ENCODE measurements at regions not wholly inside any gene's neighbourhood (a gene's known extent, or its start where the extent isn't known, plus 50 kb on each side); places are given as distances from the start of the nearest gene placed in this dataset.

DNA sequence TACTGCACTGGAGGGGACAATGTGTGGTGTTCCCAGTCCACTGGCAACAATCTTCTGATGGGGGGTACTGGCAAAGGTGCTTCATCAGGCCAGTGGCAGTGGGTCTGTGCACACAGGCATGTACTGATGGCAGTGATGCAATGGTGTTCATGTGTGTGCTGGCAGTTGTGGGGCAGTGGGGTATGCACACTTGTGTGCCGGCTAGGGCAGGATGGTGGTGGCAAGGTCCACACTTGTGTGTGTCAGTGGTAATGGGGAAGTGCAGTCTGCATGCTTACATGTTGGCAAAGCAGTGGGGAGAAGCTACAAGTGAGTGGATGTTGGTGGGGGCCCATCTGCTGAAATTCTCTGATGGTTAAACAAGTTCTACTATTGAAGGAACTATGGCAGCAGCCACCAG lies 504.6 kb upstream of the ZNF462 start:
- no peak for FAIRE-seq

DNA sequence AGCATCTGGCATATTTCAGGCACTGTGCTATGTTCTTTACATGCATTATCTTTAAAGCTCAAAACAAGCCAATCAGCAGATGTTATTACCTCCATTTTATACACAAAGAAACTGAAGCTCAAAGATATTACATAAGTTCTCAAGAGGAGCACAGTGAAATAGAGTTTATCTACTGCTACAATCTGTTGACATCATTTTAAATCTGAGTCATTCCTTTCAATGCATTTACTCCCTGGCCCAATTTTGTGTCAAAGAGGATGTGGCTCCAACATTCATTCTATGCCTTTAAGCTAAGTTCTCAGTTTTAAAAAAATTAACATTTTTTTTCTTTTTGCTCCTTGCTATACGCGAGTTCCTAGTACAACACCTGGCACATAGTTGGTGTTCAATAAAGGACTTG lies 486.3 kb upstream of the ZNF462 start:
- FAIRE-seq: no peak

DNA sequence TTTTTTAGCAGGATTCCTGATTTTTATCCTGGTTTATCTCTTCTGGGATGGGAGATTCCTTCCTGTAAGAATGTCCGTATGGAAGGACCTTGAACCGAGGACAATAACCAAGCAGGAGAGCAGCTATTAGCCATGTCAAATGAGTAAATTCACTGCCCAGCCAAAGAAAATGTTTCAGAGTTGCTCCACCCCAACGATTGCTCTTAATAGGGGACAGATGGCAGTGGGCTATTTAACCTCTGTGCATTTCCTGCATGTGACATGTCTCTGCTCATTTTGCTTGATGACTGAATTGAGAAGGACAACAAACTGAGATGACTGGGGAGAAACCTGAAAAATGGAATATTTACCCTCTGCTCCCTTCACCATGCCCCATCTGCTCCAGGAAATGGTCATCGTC lies 479.9 kb upstream of the ZNF462 start:
- no peak for FAIRE-seq

DNA sequence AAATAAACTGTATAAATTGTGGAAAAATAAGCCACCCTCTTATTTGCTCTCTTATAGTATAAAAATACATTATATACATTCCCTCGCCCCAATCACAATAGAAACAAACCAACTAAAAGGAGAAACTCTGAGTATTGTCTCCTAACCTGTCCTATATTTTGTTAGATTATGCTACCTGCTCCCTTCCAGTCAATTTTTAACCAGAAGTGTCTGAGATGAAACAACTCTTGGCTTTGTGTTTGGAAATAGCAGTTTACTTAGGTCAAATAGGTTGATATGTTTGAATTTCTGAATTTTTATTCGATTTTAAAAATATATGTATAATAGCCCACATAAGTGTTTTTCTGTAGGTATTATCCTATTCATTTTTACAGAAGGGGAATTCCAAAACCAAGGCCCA lies 475.0 kb upstream of the ZNF462 start:
- FAIRE-seq: no peak

DNA sequence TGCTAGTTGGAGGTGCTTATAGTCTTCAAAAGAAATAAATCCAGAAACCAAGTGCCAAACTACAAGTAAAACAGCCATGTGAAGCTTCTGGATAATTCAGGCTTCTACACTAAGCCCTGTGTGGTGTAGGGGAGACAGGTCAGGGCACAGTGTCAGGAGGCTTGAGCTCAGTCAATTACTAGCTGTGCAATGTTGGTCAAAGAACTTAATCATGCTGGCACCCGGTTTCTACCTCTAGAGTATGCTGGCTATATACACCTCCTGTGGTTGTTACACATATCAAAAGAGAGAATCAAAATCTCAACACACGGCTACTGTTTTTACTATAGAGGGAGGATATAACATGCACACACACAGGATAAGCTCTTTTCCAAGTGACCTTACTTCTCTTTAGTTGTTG lies 469.7 kb upstream of the ZNF462 start:
- no peak for FAIRE-seq

DNA sequence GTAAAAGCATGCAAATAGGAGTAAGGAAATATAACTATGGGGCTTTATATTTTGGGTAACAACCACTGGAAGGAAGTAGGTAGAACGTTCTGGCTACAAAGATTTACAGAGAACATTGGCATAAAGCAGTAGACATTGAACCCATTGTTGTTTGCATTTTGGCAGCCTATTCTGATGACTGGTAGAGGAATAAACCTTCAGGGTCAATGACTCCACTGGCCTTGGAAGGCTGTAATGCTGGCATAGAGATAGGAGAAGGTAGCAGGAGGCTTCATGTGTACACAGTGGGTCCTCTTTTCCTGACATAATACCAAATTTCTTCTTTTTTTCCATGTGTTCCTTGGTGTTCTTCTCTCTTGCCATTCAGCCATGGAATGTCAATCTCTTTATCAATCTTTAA lies 462.8 kb upstream of the ZNF462 start:
- no peak for FAIRE-seq

DNA sequence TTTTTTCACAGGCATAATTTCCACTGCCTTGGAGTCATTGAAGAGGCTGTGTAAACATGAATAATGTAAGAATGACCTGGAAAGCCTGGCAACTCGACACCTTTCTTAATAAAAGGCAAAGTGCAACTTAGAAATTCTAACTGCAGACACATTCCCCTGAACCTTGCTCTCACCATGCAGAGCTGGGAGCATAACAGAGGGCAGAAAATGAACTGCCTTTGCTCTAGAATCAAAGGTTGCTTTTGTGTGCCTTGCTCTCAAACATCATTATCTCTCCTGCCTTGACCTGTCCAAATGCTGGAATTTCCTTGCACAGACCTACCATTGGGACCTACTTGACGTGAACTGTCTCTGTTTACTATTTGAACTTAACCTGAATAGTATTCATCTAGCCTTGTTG lies 462.0 kb upstream of the ZNF462 start:
- FAIRE-seq: no peak

DNA sequence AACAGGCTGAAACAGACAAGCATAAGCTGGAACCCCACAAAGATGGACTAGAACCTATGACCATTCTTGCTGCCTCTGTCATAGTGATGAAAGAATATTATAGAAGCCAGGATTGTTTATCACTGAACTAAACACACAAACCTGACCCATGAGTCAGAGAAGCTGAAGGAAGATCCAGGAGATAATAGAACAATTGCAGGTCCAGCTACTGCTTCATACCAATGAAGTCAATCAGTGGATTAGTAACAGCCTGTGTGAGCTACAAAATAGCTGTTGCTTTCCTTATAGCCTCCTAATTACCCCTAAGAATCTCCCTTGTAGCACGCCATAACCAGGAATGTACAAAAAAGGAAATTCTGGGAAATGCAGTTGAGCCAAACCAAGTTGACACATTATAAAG lies 459.9 kb upstream of the ZNF462 start:
- FAIRE-seq: no peak

DNA sequence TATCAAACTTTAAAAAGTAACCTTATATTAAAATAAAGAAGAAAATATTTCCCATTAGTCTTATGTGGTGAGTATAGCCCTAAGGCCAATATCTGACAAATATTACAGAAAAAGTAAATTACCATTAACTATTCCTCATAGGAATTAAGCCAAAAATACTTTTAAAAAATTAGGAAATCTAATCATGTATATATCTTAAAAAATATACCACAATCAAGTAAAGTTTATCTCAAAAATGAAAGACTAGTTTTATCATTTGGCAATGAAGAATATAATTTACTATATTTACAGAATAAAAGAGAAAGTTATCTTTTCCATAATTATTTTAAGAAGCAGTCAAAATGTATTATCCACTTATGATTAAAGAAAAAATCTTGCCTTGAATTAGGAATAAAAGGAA lies 458.8 kb upstream of the ZNF462 start:
- no peak for FAIRE-seq

DNA sequence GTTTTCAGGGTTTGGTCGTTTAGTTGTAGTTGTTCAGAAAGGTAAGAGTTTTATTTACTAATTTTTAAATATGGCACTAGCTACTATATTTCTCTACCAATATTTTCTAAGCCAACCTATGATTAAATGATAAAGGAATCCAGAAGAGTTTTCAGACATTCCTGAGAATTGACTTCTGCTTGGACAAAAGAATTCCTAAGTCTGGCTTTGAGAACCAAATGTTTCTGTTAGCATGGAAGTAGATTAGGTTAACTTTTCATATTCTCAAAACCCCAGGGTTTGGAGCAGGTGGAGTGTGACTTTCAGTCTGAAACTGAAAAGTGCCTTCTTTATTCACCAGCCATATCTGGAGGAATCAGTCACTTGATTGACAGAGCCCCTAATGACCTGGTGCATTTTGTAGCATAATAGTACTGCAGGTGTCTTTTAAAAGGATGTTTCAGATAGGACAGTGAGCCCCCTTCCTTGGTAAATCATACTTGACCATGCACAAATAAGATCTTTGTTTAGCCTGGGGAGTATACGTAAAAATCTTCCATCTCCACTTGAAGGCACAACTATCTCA lies 457.0 kb upstream of the ZNF462 start:
- no peak for FAIRE-seq

DNA sequence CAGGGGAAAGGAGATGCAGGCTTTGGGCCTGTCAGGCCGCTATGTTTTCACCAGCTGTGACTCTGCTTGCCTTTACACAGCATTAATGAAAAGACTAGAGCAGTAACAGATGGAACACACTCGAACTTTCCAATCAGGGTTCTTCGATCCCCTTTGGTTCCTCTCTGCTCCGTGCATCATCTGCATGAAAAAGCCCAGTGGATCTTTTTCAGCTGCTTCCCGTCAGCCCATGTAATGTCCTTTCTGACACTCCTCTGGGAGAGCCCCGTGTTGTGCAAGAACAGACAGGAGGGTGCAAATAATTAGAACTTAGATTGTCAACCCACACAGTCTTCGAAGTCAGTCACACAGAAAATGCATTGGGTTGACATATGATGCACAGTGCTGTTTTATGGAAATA lies 448.9 kb upstream of the ZNF462 start:
- no peak for FAIRE-seq

DNA sequence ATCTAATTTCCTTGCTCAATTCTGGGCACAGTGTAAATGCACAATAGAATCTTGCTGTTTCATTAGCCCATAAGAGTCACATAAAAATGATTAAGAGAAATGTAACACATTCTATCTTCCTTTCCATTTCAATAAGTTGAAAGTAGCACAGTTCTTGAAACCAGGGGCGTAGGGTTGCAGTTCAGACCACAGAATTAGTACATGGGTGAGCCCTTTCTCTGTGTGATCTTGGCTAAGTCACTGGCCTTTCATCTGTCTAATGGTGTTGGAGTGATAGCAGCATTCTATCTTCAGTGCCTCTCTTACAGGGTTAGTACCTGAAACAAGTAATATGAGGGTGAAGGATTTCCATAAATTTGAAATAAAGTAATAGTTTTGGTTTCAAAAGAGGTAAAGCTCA lies 445.3 kb upstream of the ZNF462 start:
- FAIRE-seq: no peak

DNA sequence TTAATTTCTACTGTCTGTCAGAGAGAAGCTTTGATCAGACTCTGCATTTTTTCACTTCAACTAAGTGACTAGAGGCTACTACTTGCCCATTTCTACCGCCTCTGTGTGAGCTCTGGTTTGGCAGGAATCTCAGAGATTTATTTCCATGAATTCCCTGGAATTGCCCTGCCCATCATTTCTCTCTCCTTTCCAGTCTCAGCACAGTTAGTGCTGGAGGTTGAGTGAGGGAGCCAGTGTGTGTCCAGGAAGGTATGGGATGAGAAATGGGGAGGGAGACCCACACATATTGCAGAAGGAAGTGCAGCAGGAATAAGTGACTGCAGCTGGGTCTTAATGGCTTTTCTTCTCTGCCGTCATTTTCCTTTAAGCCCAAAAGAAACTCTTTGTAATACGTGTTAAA lies 443.1 kb upstream of the ZNF462 start:
- FAIRE-seq: no peak

DNA sequence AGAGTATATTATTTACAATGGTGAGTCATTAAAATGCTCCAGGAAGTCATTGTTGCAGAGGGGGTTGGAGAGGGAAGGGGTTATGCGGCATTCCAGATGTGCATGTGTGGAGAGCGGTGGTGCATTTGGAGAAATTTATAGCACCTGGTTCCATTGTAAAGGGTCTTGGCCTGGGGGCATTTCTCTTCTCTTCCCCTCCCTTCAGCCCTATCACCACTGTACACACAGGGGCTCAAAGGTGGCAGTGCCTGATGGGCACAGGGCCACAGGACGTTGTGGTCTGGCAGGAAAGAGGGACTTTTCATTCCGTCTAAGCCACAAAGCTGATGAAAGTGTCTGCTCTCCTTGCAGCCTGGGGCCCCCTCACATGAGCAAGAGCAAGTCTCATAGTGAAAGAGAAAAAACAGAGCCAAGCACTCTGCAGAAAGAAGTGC lies 442.4 kb upstream of the ZNF462 start:
- FAIRE-seq: no peak

DNA sequence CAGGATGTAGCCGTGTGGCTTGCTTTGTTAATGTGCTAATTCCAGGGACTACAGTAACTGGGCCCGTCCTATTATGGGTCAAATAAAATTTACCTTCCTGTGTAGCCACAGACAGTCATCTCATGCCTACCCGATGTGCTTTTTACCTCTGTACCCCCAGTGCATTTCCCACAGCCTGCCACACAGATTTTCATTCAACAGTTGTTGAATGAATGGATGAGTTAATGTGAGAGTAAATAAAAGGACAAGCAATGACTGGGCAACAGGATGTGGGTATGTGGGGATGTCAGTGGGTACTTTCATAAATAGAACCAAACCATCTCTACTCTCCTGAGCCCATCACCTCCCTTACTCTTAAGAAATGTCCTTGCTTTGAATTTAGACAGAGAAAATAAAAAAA lies 441.2 kb upstream of the ZNF462 start:
- no peak for FAIRE-seq

DNA sequence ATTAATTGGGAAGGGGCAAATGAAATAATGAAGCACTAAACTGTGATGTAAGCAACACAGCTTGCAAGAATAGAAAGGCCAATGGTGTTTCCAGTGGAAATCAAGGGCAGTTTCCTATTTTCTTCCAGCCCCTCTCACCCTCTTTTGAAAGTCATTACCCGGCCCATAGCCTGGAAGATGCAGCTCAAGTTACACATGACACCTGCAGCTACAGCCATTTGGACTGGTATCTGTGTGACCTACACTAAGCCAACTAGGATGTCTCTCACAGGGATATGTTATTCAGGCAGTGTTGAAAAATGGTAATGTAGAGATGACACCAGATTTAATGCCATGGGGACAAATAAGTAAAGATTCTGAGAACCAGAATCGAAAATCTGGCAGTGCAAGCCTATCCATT lies 439.4 kb upstream of the ZNF462 start:
- no peak for FAIRE-seq

DNA sequence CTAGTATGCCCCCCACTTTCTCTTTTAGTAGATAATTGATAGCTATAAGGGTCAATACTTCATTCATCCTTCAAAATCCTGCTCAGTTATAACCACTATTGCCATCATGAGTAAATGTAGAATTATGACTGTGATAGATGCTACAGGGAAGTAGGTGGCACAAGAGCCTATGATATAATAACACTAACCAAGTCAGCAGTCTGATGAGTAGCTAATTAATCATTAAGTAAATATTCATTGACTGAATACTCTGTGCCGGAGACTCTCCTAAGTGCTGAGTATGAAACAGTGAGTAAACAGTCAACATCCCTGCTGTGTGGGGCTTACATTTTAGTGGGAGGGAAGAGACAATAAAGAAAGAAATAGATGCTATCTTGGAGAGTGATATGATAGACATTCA lies 430.3 kb upstream of the ZNF462 start:
- no peak for FAIRE-seq

DNA sequence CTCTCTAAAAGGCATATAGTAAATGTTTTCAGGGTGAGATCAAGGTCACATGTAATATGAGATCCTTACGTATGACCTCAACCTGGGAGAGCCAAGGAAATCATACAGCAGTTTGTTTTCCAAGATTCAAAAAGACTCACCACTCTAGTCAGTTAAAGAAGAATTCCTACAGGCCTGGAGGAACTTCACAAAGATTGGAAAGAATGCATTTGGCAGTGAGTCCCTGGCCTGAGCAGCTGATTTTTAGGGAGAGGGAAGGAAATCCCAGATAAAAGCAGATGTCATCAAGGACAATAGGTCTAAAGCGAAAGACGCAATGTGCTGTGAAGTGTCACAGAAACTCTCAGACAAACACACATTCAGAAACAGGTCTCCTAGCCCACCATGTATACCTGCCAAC lies 424.0 kb upstream of the ZNF462 start:
- no peak for FAIRE-seq

DNA sequence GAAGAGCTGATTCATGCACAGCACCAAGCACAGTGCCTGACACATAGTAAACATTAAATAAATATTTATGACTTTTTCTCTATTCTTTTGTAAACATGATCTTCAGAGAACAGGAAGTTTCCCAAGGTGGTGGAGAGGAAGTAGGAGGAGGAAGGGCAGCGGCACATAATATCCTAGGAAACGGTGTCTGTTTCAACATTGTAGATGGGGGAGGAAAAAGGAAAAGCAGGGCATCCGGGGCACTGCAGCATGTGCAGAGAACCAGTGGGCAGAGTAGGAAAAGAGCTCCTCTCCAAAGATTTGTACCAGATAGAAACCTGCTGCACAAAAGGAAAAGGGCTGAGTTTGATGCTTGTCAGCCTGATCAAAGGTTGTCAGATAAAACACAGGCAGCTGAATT lies 421.7 kb upstream of the ZNF462 start:
- FAIRE-seq: no peak

DNA sequence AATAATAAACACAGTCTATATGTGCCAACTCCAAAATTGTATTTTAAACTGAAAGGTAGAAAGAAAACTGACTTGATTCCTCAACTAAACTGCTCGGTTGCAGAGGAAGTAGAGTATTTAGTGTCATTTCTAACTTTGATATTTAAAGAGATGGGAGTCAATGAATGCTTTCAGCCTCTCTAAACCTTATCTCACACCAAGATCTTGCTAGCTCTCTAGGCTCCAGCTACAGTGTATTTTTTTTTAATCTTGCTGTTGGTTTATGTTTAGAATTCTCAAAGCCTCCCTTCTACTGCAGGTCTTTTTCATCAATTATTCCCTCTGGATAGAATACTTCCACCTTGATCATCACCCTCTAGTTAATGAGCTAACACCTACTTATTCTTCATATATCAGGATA lies 419.4 kb upstream of the ZNF462 start:
- no peak for FAIRE-seq

DNA sequence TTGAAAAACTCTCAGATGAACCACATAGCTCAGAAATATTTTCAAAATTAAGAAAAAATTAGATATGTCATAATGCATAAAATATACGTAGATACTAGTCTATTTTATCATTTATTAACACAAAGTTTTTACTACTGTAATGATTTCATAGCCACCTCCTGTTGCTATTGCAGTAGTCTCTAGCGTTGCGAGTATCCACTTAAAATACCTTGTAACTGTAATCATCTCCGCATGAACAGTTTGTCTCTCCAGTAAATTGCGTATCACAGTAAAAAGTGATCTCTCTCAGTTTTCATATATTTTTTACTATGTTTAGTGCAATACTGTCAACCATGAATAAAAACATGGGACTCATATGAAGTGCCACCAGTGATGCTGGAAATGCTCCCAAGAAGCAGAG lies 417.9 kb upstream of the ZNF462 start:
- no peak for FAIRE-seq

DNA sequence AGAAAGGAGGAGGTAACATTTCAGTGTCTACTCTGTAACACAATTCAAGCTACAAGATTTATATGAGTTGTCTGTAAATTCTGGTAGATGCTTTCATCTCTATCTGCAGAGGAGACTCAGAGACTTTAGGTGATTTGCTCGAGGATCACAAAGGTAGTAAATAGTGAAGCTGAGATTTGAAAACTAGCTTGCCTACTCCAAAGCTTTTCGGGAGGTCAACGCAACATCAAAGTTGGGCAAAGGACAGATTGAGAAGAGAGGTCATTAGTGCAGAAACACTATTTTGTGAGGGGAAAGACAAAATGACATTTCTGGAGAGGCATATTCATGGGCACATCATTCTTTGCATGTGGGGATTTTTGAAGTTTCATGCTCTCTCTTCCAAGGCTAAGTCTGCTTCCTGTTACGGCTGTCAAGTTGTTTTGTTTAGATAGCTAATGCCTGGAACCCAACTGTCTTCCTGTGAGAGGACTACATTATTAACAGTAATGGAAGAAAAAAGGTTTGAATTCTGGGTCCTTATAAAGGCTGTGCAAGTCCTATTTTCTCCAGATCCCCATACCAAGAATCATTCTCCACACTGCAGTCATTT lies 413.5 kb upstream of the ZNF462 start:
- FAIRE-seq: no peak

DNA sequence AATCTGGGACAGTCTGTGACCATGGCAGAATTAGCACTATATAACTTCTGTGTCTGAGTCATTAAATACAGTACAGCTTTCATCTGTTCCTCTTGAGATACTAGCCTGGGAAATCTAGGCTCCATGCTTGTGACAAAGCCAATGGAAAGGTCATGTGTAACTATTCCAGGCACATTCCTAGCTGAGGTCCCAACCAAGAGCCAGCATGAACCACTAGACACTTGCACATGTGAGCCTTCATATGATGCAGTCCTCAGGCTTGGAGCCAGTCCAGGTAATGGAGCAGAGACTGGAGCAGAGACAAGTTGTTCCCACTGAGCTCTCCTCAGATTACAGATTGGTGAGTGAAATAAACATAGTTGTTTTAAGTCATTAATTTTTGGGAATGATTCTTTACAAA lies 412.4 kb upstream of the ZNF462 start:
- FAIRE-seq: no peak

DNA sequence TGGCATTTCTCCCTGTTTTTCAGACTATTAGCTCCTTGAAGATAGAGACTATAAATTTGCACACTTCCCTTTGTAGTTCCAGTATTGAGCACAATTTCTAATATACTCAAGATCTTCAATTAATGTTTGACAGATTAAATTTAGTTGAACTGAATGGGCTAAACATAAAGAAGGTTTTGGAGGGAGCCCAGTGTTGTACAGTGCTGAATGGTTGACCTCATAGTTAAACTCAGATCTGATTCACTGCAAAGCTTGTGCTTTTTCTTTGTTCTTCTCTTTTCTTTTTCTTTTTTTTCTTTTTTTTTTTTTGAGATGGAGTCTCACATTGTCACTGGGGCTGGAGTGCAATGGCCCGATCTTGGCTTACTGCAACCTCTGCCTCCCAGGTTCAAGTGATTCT lies 411.7 kb upstream of the ZNF462 start:
- no peak for FAIRE-seq

DNA sequence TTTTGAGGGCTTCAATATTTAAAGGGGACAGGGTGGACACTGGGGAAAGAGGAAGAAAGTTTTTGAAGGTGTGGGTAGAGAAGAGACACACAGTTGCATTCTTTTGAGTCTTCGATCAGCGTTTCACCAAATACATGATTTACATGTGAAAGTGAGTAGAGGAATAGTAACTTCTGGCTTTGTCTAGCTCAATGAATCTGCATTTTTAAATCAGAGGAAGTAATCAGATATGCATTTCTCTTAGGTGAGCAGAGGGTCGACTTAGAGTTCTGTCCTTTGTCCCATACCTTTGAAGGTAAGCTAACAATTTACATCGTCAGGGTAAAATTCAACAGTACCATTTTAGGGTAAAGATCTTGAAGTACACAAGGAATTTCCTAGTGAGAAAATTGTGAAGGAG lies 406.4 kb upstream of the ZNF462 start:
- FAIRE-seq: no peak

All from A204.1 (cell line).